ENCODE measurements at regions not wholly inside any gene's neighbourhood (a gene's known extent, or its start where the extent isn't known, plus 50 kb on each side); places are given as distances from the start of the nearest gene placed in this dataset.

GRCh38 chr15:69763831-69764230 is 311.2 kb downstream of the RPLP1 start:
- no peak for TF ChIP-seq POLR2A (IDR thresholded peaks at IDR 0.05)
- TF ChIP-seq EP300 (IDR thresholded peaks at IDR 0.05; ENCODE audit: low read depth) = no peak
- TF ChIP-seq, protein P1, sequence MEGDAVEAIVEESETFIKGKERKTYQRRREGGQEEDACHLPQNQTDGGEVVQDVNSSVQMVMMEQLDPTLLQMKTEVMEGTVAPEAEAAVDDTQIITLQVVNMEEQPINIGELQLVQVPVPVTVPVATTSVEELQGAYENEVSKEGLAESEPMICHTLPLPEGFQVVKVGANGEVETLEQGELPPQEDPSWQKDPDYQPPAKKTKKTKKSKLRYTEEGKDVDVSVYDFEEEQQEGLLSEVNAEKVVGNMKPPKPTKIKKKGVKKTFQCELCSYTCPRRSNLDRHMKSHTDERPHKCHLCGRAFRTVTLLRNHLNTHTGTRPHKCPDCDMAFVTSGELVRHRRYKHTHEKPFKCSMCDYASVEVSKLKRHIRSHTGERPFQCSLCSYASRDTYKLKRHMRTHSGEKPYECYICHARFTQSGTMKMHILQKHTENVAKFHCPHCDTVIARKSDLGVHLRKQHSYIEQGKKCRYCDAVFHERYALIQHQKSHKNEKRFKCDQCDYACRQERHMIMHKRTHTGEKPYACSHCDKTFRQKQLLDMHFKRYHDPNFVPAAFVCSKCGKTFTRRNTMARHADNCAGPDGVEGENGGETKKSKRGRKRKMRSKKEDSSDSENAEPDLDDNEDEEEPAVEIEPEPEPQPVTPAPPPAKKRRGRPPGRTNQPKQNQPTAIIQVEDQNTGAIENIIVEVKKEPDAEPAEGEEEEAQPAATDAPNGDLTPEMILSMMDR (IDR thresholded peaks at IDR 0.05) = no peak
